HuH-7 (cell line): ENCODE measurements at regions not wholly inside any gene's neighbourhood (a gene's known extent, or its start where the extent isn't known, plus 50 kb on each side); places are given as distances from the start of the nearest gene placed in this dataset.

Source experiments
- DNase-seq: peaks from one replicate; pipeline ENCODE4 v3.0.0; 2011; ENCODE audit warnings: low spot score

- no peak for DNase-seq
Observed at GRCh38 chr2:14910654-14911053, 278.1 kb downstream of the LRATD1 start.

DNA sequence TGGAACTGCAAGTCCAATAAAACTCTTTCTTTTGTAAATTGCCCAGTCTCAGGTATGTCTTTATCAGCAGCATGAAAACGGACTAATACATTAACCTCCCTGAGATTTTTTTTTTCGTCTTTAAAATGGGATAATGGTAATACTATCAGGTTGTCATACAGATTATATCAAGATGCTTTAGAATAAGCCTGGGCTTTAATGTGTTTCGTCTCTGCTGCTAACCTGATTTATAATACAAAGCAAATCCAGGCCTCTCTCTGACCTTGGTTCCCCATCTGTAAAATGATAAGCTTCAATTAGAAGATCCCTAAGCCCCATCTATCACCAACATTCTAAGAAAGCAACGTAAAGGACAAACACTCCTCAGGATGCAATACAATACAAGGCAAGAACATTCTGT lies 283.5 kb downstream of the LRATD1 start:
- DNase-seq = no peak

DNA sequence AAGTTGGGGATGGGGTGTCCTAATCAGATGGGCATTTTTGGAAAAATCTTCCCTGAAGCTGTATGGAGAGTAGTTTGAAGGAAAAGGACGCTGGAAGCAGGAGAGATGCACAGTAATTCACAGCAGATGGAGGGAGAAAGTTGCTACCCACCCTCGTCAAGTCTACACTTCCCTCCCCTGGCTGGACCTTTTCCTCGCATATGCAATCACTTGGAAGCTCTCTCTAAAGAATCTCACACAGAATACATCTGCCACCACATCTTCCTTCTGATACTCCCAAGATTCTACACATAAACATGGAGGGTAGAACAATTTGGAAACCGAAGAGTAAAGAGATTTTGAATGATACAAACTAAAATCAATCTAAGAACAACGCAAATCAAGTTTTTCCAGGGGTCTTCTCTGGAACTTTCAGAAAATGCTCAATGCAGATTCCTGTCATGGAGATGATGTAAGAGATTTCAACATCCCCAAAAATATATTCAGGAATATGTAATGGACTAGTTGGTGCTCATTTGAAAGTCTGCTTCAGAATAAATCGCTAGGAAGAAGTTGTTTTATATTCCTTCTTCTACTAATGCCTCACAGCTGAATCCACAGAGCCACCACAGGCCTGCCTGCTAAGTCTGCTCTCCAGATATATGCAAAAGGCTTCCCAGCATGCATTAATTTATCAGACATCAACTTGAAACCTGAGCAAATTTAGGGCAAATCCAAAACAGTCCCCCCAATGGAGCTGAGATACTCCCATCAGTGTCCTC lies 291.5 kb downstream of the LRATD1 start:
- no peak for DNase-seq

DNA sequence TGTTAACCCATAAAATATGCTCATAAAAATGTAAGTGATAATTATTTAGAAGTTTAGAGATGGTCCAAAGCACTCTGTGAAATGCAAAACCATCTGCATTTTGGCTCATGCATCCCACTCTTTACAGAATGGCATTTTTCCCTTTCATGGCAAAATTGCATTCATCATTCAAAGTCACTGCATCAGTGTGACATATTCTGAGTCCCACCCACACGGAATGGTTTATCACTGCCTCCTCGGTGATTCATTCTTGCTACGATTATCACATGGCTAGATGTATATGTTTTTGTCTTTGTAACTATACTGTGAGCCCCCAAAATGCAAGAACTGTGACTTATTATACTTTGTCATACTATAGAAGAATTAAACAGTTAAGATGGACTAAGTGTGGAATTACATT lies 293.0 kb downstream of the LRATD1 start:
- DNase-seq = no peak

DNA sequence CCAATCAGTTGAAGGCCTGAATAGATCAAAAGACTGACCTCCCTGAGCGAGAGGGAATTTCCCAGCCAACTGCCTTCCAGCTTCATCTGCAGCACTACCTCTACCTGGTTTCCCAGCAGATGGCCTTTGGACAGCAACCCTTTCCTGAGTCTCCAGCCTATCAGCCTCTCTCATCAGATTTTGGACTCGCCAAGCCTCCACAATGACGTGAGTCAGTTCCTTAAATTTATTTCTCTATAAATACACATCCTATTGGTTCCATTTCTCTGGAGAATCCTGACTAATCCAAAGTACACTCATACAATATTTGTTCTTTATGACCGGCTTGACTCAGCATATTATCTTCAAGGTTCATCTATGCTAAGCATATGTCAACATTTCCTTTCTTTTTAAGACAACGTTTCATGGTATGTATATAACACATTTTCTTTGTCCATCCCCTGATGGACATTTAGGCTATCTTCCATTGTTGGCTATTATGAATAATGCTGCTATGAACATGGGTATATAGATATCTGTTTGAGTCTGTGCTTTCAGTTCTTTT lies 294.6 kb downstream of the LRATD1 start:
- no peak for DNase-seq

DNA sequence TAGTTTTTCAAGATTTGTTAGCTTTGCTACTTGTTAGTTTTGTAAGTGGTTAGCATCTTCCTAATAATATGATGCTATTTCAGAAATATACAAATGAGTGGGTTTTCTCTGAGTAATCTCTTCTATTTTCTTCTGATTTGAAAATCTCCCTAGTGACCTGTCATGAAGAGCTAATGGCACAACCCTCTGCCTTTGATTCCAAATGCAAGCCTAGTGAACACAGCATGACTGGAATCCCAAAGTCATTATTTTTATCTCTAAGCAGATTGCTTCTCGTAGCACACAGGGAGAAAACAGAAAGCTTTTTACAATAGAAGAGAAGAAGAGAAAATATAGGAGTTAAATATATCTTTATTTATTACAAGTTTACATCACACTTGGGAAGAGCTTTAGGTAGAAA lies 295.5 kb downstream of the LRATD1 start:
- no peak for DNase-seq

DNA sequence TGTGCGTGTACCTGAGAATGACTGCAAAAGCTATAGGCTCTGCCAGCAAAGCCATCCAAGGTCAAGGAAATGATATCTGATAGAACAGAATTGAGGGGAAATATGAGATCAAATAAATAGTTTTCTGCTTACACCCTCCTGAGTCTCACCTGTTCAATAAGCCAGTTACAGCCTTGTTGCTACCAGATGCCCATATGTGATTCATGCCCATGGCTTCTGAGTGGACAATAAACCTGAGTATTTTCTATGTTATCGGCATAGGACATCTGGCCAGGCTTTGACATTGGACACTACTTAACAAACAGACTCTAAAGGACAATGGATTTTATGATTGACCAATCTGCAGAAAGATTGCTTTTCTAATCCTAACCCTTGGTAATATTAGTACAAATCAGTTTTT lies 297.9 kb downstream of the LRATD1 start:
- DNase-seq = no peak

DNA sequence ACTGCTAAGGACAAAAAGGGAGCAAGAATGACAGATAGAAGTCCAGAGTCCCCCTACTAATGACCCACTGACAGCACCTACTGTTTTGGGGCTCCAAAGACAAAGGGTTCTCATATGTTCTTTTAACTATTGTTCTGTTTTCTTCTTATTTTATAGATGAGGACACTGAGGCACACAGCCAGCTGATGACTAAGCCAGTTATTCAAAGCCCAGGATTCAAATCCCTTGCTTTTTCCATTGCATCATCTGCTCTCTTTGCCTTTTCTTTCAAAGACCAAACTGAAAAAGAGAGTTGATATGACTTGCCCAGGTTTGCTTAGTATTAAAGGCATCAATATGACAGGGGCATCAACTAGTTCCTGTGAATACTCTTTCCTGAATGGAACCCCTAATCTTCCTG lies 299.8 kb downstream of the LRATD1 start:
- no peak for DNase-seq

DNA sequence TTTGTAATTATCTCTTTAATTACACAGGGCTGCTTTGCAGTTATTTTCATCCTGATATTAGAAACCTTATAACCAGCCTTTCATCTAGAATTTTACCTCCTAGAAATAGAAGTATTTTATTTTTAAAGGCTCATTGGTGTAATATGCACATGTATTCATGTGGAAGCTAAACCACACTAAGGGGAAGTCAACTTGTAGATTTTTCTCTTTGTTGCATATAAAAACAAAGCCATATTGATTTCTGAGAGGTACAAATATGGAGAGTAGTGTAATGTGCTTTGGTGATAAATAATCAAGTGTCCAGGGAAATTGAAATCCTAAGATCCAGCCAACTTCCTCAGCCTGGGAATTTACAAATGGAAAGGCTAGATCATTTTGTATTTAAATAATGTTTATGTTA lies 301.2 kb downstream of the LRATD1 start:
- DNase-seq = no peak

DNA sequence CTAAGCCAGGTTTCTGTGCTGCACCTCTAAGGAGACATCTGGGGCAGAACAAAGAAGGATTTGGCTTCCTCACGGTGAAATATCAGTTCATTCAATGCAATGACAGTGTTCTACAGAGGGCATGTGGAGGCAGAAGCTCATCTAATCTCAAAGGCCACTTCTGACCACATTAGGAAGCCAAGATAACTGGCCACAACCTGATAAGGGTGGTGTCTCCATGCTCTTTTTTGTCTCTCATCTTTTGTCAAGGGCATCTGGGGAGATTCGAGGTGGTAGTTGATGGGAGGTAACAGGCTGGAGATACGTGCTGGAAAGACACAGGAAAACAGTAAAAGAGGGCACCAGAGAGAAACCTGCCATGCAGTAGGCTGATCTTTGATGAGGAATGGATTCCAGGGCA lies 303.9 kb downstream of the LRATD1 start:
- DNase-seq = no peak

- no peak for DNase-seq
Observed at GRCh38 chr2:14937336-14937735, 304.8 kb downstream of the LRATD1 start.

- DNase-seq = no peak
Observed at GRCh38 chr2:14941151-14941631, 308.7 kb downstream of the LRATD1 start.

GRCh38 chr2:14942987-14943386 lies 310.5 kb downstream of the LRATD1 start:
- no peak for DNase-seq

GRCh38 chr2:14944562-14945346 lies 312.2 kb downstream of the LRATD1 start:
- DNase-seq = peak; percentile 24

GRCh38 chr2:14951569-14952285 lies 319.2 kb downstream of the LRATD1 start:
- no peak for DNase-seq

- DNase-seq = no peak
Observed at GRCh38 chr2:14952400-14952963, 320.0 kb downstream of the LRATD1 start.

GRCh38 chr2:14960686-14961324 lies 328.3 kb downstream of the LRATD1 start:
- DNase-seq = no peak

DNA sequence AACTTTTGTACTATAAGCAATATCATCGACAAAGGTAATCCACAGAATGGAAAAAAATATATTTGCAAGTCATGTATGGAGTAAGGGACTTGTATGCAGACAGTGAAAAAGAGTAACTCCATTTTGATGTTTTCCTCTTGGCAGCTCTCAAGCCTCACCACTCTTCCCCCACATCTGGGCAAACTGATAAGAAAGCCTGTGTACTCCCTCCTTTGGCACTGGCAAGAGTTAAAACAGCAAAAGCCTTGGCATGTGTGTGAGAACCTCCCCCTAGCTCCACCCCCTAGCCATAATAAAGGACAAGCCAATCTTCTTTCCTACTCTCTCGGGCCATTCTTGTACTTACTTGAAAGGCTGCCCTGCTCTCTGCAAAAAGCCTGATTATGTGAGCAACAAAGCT lies 335.2 kb downstream of the LRATD1 start:
- no peak for DNase-seq

DNA sequence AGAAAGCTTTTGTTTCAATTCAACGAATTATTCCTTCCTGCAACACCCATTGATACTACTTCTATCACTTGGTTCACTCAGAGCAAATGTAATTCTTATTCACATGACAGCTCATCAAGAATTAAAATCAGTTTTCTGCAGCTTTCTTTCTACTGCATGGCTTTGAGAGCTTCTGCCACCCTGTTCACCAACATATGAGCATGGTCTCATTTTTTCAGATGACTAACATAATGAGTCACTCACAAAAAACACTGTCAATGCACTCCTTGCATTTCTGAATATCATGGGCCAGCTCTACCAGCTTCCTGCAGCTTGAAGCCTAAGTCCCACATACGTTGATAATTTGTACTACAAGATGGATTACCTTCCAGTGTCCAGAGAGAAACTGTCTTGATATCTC lies 342.9 kb downstream of the LRATD1 start:
- no peak for DNase-seq

DNA sequence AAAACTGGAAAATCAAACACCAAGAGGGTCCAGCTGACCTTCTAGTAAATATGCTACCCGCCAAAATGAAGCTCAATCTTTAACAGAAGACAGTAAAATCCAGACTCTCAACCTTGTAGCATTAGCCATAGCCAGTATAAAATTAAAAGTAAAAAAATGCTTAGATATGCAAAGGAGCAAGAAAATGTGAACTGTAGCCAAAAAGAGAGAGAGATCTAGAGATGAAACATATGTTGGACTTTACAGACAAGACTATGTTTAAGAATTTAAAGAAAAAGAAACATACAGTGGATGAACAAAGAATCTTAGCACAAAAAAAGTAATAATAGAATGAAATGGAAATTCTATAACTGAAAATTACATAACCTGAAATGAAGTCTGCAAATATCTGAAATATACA lies 344.5 kb downstream of the LRATD1 start:
- no peak for DNase-seq

- no peak for DNase-seq
Observed at GRCh38 chr2:14978845-14979244, 346.3 kb downstream of the LRATD1 start.

DNA sequence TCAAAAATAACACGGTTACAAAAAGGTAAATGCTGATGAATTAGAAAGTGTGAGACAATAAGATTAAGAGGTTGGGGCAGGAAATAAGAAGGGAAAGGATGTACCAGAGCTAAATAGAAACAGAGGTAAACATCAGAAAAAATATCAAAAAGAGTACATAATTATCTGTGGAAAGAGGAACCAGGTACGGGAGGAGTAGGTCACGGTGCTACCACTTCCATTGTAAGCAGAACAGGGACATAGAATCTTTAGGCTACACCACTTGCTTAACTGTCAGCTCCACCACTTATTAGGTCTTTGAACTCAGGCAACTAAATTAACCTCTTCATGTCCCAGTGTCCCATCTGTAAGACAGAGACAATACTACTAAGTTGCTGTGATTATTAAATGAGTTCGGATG lies 350.3 kb downstream of the LRATD1 start:
- DNase-seq = no peak
